Esophagus squamous epithelium (tissue), 4 donors: ENCODE measurements at regions not wholly inside any gene's neighbourhood (a gene's known extent, or its start where the extent isn't known, plus 50 kb on each side); places are given as distances from the start of the nearest gene placed in this dataset.

Experiments used
- POLR2A ChIP-seq, 4 donors: fragments of 450-650 bp; IDR thresholded peaks; one replicate each; pipeline ENCODE4 v1.6.1; 2017; ENCODE audit warnings: antibody characterized with exemption in 4 of 4, mild to moderate bottlenecking in 4 of 4, moderate library complexity in 3 of 4
- TF ChIP-seq, protein P1 (sequence below), 6 experiments: fragments of 450-650 bp in 4 of 6; fragments of 200-600 bp in 2 of 6; sonication (generic) in 2 of 6; IDR thresholded peaks; one replicate each; pipeline ENCODE4 v1.5.1; 2016 to 2019; ENCODE audit warnings: antibody characterized with exemption in 6 of 6, mild to moderate bottlenecking in 4 of 6, moderate library complexity in 4 of 6

DNA sequence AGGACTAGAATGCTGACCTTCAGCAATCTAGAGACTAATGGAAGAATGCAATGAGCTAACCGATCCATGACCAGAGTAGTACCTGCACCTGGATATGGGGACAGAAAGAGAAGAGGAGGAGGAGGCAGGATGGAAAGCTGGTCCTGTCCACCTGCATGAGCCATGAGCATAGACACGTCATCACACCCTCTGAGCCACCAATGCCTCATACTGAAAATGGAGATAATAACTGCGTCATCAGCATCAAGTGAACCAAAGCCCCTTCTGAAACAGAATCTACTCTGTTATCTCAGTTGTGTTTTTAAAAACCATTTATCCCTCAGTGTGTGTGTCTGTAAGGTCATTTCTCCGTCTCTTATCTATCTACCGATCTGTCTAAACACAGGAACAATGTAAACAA is 327.0 kb downstream of the BCL11B start:
- TF ChIP-seq, protein P1, sequence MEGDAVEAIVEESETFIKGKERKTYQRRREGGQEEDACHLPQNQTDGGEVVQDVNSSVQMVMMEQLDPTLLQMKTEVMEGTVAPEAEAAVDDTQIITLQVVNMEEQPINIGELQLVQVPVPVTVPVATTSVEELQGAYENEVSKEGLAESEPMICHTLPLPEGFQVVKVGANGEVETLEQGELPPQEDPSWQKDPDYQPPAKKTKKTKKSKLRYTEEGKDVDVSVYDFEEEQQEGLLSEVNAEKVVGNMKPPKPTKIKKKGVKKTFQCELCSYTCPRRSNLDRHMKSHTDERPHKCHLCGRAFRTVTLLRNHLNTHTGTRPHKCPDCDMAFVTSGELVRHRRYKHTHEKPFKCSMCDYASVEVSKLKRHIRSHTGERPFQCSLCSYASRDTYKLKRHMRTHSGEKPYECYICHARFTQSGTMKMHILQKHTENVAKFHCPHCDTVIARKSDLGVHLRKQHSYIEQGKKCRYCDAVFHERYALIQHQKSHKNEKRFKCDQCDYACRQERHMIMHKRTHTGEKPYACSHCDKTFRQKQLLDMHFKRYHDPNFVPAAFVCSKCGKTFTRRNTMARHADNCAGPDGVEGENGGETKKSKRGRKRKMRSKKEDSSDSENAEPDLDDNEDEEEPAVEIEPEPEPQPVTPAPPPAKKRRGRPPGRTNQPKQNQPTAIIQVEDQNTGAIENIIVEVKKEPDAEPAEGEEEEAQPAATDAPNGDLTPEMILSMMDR (IDR thresholded peaks at IDR 0.05): no peak
- TF ChIP-seq POLR2A (IDR thresholded peaks at IDR 0.05): no peak
